ENCODE measurements at regions not wholly inside any gene's neighbourhood (a gene's known extent, or its start where the extent isn't known, plus 50 kb on each side); places are given as distances from the start of the nearest gene placed in this dataset.

DNA sequence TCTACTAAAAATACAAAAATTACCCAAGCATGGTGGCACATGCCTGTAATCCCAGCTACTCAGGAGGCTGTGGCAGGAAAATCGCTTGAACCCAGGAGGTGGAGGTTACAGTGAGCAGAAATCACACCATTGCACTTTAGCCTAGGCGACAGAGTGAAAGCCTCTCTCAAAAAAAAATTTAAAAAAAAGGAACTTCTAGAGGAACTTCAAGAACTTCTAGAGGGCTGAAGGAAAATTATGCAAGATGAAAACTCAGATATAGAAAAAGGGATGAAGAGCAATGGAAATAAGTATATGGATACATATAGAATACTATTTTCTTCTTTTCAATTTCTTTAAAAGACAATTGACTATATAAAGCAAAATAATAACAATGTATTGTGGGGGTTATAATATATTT is 51.2 kb upstream of the PRR5 start:
- H3K27me3 ChIP-seq: no peaks in the 10 kb centered on the region
- no peaks in the 10 kb centered on the region for H3K9me3 ChIP-seq
- no peak overlapping the region for H3K4me3 ChIP-seq
- 72 to 90% methylated on average over 2 of the region's 2 CpGs for WGBS, 2 donors
- no peak for DNase-seq
- TF ChIP-seq POLR2A (IDR thresholded peaks at IDR 0.05): no peak
- TF ChIP-seq, protein P1, sequence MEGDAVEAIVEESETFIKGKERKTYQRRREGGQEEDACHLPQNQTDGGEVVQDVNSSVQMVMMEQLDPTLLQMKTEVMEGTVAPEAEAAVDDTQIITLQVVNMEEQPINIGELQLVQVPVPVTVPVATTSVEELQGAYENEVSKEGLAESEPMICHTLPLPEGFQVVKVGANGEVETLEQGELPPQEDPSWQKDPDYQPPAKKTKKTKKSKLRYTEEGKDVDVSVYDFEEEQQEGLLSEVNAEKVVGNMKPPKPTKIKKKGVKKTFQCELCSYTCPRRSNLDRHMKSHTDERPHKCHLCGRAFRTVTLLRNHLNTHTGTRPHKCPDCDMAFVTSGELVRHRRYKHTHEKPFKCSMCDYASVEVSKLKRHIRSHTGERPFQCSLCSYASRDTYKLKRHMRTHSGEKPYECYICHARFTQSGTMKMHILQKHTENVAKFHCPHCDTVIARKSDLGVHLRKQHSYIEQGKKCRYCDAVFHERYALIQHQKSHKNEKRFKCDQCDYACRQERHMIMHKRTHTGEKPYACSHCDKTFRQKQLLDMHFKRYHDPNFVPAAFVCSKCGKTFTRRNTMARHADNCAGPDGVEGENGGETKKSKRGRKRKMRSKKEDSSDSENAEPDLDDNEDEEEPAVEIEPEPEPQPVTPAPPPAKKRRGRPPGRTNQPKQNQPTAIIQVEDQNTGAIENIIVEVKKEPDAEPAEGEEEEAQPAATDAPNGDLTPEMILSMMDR (IDR thresholded peaks at IDR 0.05): no peak
- intact Hi-C loops (cut with DNase I; ENCODE audit: low total_unique reads): no loop called here
- no peak overlapping the region for H3K27ac ChIP-seq
- no peaks in the 10 kb centered on the region for H3K36me3 ChIP-seq (ENCODE audit: low read depth, missing control alignments)
- H3K4me1 ChIP-seq: no peaks in the 10 kb centered on the region

DNA sequence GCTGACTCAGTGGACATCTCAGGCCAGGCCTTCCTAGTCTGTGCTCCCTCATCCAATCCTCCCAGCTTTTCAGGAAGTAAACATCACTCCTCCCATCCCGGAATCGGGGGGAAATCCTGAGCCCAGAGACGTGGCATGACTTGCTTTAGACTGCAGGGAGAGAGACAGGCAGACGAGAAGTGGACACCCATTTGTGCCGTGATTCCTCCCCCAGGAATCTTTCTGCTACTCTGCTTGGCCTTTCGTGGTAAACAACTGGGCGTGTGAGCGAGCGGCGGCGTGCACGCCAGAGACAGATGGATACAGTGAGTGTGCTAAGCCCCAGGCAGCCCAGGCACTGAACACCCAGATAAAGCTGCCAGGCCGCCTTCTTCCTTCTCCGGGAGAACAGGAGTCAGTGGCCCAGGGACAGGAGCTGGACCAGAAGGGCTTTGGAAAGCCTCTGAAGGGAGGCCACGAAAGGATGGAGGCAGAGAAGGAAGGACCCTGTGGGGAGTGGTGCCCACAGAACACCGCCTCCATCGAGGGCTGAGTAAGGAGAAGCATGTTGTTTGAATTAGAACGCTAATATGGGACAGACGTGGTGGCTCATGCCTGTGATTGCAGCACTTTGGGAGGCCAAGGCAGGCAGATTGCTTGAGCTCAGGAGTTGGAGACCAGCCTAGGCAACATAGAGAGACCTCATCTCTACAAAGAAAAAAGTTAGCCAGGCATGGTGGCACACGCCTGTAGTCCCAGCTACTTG is 53.0 kb upstream of the PRR5 start:
- no peak overlapping the region for H3K27ac ChIP-seq
- no peak overlapping the region for H3K4me3 ChIP-seq
- no peaks in the 10 kb centered on the region for H3K4me1 ChIP-seq
- intact Hi-C loops (cut with DNase I; ENCODE audit: low total_unique reads): no loop called here
- no peaks in the 10 kb centered on the region for H3K36me3 ChIP-seq (ENCODE audit: low read depth, missing control alignments)
- H3K9me3 ChIP-seq: no peaks in the 10 kb centered on the region
- H3K27me3 ChIP-seq: no peaks in the 10 kb centered on the region
- no peak for DNase-seq
- 82 to 85% methylated on average over 20 of the region's 20 CpGs for WGBS, 2 donors
- TF ChIP-seq, protein P1 (IDR thresholded peaks at IDR 0.05): no peak
- no peak for TF ChIP-seq POLR2A (IDR thresholded peaks at IDR 0.05)

- intact Hi-C loops (cut with DNase I; ENCODE audit: low total_unique reads): no loop called here
- TF ChIP-seq POLR2A (IDR thresholded peaks at IDR 0.05): no peak
- TF ChIP-seq, protein P1 (IDR thresholded peaks at IDR 0.05): no peak
- WGBS, 2 donors: 85 to 89% methylated on average over 9 to 12 of the region's 12 CpGs
These were observed 53.8 kb upstream of the PRR5 start for GRCh38 chr22:44648085-44648820.

GRCh38 chr22:44647141-44647540 is 54.9 kb upstream of the PRR5 start:
- no peaks in the 10 kb centered on the region for H3K27me3 ChIP-seq
- no peak for DNase-seq
- TF ChIP-seq, protein P1 (IDR thresholded peaks at IDR 0.05): no peak
- TF ChIP-seq POLR2A (IDR thresholded peaks at IDR 0.05): no peak
- no peaks in the 10 kb centered on the region for H3K4me1 ChIP-seq
- no peak overlapping the region for H3K4me3 ChIP-seq
- H3K36me3 ChIP-seq (ENCODE audit: low read depth, missing control alignments): no peaks in the 10 kb centered on the region
- WGBS, 2 donors: 86 to 87% methylated on average over 7 of the region's 7 CpGs
- no peak overlapping the region for H3K27ac ChIP-seq
- intact Hi-C loops (cut with DNase I; ENCODE audit: low total_unique reads): no loop called here
- H3K9me3 ChIP-seq: no peaks in the 10 kb centered on the region

More at GRCh38 chr22:44648085-44648820, 53.8 kb upstream of the PRR5 start:
- DNase-seq: no peak
- Histone ChIP-seq H3K27me3 (no peaks in the 10 kb centered on the region), H3K4me1 (no peaks in the 10 kb centered on the region), H3K9me3 (no peaks in the 10 kb centered on the region), H3K36me3 (ENCODE audit: low read depth, missing control alignments) (no peaks in the 10 kb centered on the region), H3K27ac (no peak overlapping the region), H3K4me3 (no peak overlapping the region)

Data from testis (tissue), 2 donors.